IgD-negative memory B cell (primary cell): ENCODE measurements at regions not wholly inside any gene's neighbourhood (a gene's known extent, or its start where the extent isn't known, plus 50 kb on each side); places are given as distances from the start of the nearest gene placed in this dataset.
"Not testable (repeated sequence)": the region's sequence is repeated elsewhere in the genome, so short reads cannot be mapped to it uniquely, and the experiment has no call there.

Experiments
- H3K27ac Mint-ChIP-seq, 3 donors: one replicate each; pipeline ENCODE4 v1.8.0; 2020 to 2022; ENCODE audit warnings: mild to moderate bottlenecking in 3 of 3, mixed read lengths in 3 of 3, moderate library complexity in 1 of 3
- H3K27me3 Mint-ChIP-seq: one replicate; pipeline ENCODE4 v1.8.0; 2021; ENCODE audit warnings: mixed read lengths
- H3K36me3 Mint-ChIP-seq: one replicate; pipeline ENCODE4 v1.8.0; 2020; ENCODE audit warnings: mild to moderate bottlenecking, mixed read lengths
- H3K4me1 Mint-ChIP-seq, 3 donors: one replicate each; pipeline ENCODE4 v1.8.0; 2020 to 2022; ENCODE audit warnings: mixed read lengths in 3 of 3, mild to moderate bottlenecking in 1 of 3
- H3K4me3 Mint-ChIP-seq, 4 donors: one replicate each; pipeline ENCODE4 v1.8.0; 2020 to 2022; ENCODE audit warnings: mild to moderate bottlenecking in 4 of 4, mixed read lengths in 4 of 4, moderate library complexity in 3 of 4
- H3K9me3 Mint-ChIP-seq, 3 donors: one replicate each; pipeline ENCODE4 v1.8.0; 2020 to 2021; ENCODE audit warnings: mixed read lengths in 3 of 3, mild to moderate bottlenecking in 1 of 3

DNA sequence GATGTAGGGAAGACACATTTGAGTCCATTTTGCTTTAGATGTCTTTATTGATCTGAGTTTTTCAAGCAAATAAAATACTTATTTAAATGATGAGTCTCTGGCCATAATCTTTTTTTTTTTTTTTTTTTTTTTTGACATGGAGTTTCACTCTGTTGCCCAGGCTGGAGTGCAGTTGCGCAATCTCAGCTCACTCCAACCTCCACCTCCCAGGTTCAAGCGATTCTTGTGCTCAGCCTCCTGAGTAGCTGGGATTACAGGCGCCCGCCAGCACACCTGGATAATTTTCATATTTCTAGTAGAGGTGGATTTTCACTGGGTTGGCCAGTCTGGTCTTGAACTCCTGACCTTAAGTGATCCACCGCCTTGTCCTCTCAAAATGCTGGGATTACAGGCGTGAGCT, 194.5 kb upstream of the MAD2L1 start:
- peaks cover 2% of the 10 kb centered on the region for H3K27me3 Mint-ChIP-seq
- H3K4me3 Mint-ChIP-seq, result no peak overlapping the region
- H3K4me1 Mint-ChIP-seq, result no peaks in the 10 kb centered on the region
- H3K36me3 Mint-ChIP-seq, result no peaks in the 10 kb centered on the region
- H3K27ac Mint-ChIP-seq, result no peak overlapping the region
- H3K9me3 Mint-ChIP-seq, result peaks cover 0 to 6% (median 3%) of the 10 kb centered on the region in 3 donors

DNA sequence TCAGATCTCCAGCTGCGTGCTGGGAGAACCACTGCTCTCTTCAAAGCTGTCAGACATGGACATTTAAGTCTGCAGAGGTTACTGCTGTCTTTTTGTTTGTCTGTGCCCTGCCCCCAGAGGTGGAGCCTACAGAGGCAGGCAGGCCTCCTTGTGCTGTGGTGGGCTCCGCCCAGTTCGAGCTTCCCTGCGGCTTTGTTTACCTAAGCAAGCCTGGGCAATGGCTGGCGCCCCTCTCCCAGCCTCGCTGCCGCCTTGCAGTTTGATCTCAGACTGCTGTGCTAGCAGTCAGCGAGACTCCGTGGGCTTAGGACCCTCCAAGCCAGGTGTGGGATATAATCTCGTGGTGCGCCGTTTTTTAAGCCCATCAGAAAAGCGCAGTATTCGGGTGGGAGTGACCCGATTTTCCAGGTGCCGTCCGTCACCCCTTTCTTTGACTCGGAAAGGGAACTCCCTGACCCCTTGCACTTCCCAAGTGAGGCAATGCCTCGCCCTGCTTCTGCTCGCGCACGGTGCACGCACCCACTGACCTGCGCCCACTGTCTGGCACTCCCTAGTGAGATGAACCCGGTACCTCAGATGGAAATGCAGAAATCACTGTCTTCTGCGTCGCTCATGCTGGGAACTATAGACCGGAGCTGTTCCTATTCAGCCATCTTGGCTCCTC, 189.6 kb upstream of the MAD2L1 start:
- not testable (repeated sequence) for H3K4me3 Mint-ChIP-seq, H3K27ac Mint-ChIP-seq, H3K4me1 Mint-ChIP-seq, H3K9me3 Mint-ChIP-seq, H3K27me3 Mint-ChIP-seq, H3K36me3 Mint-ChIP-seq

DNA sequence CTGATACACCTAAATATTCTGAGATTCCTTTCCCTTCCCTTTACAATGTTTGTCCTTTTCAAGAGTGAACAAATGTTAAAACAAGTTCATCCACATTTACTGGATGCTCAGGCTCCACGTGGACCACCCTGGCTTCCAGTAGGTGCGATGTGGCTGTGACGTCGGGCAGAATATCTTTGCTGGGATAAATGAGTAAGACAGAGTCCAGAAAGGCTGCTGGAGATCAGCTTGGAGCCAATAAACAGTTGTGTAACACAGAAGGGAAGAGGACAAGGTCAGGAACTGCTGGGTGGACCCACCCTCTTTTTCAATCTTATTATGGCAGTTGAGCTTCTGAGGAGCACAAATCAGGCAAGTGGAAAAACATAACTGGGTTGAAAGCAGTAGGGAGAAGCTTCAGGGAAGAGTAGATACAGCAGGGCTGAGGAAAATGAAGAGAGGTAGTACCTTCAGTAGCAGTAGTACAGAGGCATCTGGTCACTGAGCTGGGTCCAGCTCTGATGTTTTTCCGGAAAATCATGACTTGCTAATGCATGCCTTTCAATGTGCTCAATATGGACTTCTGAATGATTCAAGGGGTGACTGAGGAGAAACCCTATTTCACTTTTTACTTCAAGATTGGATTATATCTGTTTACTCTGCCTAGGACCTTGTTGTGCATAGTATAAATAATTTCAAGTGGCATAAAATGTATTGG, 171.8 kb upstream of the MAD2L1 start:
- no peaks in the 10 kb centered on the region for H3K36me3 Mint-ChIP-seq
- H3K27ac Mint-ChIP-seq, result no peak overlapping the region
- H3K4me1 Mint-ChIP-seq, result no peaks in the 10 kb centered on the region
- H3K27me3 Mint-ChIP-seq, result no peaks in the 10 kb centered on the region
- no peaks in the 10 kb centered on the region for H3K9me3 Mint-ChIP-seq
- no peak overlapping the region for H3K4me3 Mint-ChIP-seq

DNA sequence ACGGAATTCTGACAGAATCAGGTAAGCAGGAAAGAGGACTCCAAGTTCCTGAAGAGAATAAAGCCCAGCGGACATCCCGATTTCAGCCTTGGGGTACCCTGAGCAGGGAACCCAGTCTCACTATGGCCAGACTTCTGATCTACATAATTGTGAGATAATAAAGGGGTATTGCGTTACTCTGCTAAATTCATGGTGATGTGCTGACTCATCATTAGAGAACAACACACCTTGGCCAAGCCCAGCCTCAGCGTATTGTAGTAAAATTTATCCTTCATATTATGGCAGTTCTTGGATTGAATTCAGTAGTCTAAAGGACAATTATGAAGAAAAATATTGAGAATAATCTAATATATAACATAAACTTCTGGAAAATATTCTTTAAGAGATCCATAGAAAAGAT, 170.2 kb upstream of the MAD2L1 start:
- peaks cover 0 to 2% (median 0%) of the 10 kb centered on the region in 3 donors for H3K9me3 Mint-ChIP-seq
- no peak overlapping the region for H3K4me3 Mint-ChIP-seq
- peaks cover 2% of the 10 kb centered on the region for H3K36me3 Mint-ChIP-seq
- H3K27me3 Mint-ChIP-seq, result no peaks in the 10 kb centered on the region
- H3K27ac Mint-ChIP-seq, result no peak overlapping the region
- no peaks in the 10 kb centered on the region for H3K4me1 Mint-ChIP-seq

DNA sequence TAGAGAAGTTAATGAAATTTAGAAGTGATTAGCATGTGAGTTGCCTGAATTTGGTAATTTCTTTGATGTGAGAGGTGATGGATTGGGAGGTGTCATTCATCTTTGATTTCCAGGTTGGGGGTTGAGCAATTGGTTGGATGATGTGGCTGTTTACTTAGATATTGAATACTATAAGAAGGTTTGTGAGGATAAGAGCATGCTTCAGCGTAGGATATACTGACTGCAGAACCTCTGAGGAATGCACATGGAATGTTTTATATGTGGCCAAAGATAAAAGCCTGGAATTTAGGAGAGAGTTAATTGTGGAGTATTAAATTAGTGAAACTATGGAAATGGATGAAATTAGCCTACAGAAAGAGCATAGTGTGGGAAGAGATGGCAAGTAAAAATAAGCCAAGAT, 165.4 kb upstream of the MAD2L1 start:
- no peak overlapping the region for H3K4me3 Mint-ChIP-seq
- H3K27ac Mint-ChIP-seq, result no peak overlapping the region
- H3K36me3 Mint-ChIP-seq, result peaks cover 2% of the 10 kb centered on the region
- H3K27me3 Mint-ChIP-seq, result peaks cover 3% of the 10 kb centered on the region
- no peaks in the 10 kb centered on the region for H3K4me1 Mint-ChIP-seq
- peaks cover 0 to 4% (median 0%) of the 10 kb centered on the region in 3 donors for H3K9me3 Mint-ChIP-seq

DNA sequence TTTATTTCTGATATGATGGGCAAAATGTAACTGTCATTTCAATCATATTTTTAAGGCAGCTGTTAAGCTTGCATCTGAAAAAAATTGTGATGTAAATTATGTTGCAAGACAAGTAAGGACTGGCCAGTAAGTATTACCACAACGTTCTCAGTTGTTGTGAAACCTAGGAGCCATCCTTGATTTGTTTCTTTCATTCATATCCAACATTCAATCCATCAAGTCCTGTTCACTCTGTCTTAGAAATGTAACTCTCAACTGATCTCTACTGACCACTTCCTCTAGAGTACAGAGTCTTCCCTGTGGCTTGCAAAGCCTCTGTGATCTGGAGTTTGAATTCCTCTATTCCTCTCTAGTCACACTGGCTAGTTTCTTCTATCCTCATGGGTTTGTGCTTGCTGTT, 161.4 kb upstream of the MAD2L1 start:
- H3K27ac Mint-ChIP-seq, result no peak overlapping the region
- peaks cover 0 to 4% (median 0%) of the 10 kb centered on the region in 3 donors for H3K9me3 Mint-ChIP-seq
- no peak overlapping the region for H3K4me3 Mint-ChIP-seq
- H3K4me1 Mint-ChIP-seq, result no peaks in the 10 kb centered on the region
- no peaks in the 10 kb centered on the region for H3K36me3 Mint-ChIP-seq
- H3K27me3 Mint-ChIP-seq, result peaks cover 3% of the 10 kb centered on the region

DNA sequence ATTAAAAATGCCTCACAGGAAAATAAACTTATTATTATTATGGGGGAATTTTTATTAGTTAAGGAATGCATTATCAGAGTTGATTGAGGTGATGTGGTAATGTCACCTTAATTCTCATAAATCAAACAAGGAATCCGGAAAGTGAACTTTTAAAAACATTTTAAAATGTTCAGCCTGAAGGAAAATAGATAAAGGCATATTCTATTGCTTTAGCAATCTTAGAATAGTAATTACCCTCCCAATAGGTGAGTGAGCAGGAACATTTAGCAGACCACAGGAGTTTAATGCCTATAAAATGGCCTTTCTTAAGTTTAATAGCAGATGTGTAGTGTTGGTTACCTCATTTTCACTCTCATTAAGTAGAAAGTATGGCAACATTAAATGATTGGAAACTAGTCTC, 160.9 kb upstream of the MAD2L1 start:
- Mint-ChIP-seq H3K4me3 (no peak overlapping the region), H3K27ac (no peak overlapping the region), H3K27me3 (peaks cover 3% of the 10 kb centered on the region)

DNA sequence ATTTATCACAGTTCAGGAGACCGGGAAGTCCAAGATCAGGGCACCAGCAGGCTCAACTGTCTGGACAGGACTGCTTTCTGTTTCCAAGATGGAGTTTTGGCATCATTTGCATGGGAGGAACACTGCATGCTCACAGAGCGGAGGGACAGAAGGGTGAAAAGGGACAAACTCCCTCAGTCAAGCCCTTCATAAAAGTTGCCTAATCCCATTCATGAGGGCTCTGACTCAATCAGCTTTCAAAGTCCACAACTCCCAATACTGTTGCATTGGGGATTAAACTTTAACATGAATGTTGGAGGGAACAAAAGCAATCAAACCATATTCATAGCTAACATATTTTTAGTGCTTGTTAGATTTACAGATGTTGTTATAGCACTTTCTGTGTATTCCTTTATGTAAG, 158.9 kb upstream of the MAD2L1 start:
- H3K4me1 Mint-ChIP-seq, result no peaks in the 10 kb centered on the region
- H3K9me3 Mint-ChIP-seq, result peaks cover 0 to 5% (median 0%) of the 10 kb centered on the region in 3 donors
- no peak overlapping the region for H3K27ac Mint-ChIP-seq
- H3K27me3 Mint-ChIP-seq, result peaks cover 3% of the 10 kb centered on the region
- H3K36me3 Mint-ChIP-seq, result no peaks in the 10 kb centered on the region
- no peak overlapping the region for H3K4me3 Mint-ChIP-seq

More for the DNA sequence above, 160.9 kb upstream of the MAD2L1 start:
- Mint-ChIP-seq H3K9me3 (peaks cover 0 to 4% (median 0%) of the 10 kb centered on the region in 3 donors), H3K4me1 (no peaks in the 10 kb centered on the region), H3K36me3 (no peaks in the 10 kb centered on the region)

DNA sequence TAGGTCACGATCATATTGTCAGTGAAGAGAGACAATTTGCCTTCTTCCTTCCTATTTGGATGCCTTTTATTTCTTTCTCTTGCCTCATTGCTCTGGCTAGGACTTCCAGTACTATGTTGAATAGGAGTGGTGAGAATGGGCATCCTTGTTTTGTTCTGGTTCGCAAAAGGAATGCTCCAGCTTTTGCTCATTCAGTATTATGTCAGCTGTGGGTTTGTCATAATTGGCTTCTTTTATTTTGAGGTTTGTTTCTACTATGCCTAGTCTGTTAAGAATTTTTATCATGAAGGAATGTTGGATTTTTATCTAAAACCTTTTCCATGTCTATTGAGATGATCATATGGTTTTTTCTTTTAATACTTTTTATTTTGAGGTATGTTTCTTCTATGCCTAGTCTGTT, 152.3 kb upstream of the MAD2L1 start:
- no peaks in the 10 kb centered on the region for H3K36me3 Mint-ChIP-seq
- no peak overlapping the region for H3K4me3 Mint-ChIP-seq
- no peak overlapping the region for H3K27ac Mint-ChIP-seq
- H3K27me3 Mint-ChIP-seq, result no peaks in the 10 kb centered on the region
- no peaks in the 10 kb centered on the region for H3K4me1 Mint-ChIP-seq
- H3K9me3 Mint-ChIP-seq, result peaks cover 3 to 10% (median 4%) of the 10 kb centered on the region in 3 donors

DNA sequence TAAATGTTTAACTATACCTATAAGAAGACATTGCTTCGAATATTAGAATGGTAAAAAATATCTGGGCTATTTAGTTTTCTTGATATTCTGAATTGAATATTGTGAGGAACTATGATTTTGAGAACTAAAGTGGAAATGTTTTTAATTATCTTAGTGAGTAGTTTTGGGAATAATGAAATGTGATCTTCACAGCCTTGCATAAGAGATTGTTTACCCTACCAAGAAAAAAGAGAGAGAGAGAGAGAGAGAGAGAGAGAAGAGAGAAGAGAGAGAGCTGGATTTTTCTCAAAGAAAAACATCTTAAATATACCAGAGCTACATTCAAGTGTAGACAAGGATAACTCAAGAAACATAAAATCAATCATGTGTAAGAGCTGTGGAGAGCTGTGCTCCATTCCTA, 148.7 kb upstream of the MAD2L1 start:
- Mint-ChIP-seq H3K36me3 (no peaks in the 10 kb centered on the region), H3K27me3 (no peaks in the 10 kb centered on the region), H3K4me1 (no peaks in the 10 kb centered on the region), H3K27ac (no peak overlapping the region), H3K9me3 (peaks cover 3 to 5% (median 4%) of the 10 kb centered on the region in 3 donors), H3K4me3 (no peak overlapping the region)

DNA sequence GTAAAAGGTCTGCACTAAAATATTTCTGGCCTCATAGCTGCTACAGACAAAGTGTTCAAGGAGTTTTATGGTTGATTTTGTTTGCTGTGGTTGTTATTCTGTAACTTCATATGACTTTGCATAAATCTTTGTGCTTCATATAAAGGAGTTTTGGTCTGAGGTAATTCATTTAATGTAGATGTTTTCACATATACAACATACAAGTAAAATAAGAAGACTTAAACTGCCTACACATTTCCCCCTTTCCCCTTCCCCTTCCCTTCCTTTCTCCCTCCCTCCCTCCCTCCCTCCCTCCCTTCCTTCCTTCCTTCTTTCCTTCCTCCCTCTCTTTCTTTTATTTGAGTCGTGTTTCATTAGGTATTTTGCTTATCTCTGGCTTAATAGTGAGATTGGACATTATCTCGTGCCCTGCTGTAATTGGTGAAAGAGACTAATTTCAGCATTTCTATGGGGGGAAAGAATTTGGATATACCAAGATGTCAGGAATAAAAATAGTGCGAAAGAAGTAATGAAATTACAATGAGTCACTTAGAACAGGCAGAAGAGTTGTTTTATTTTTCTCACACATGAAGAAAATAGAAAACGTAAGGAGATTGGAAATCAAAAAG, 144.9 kb upstream of the MAD2L1 start:
- Mint-ChIP-seq H3K9me3 (peaks cover under 1 to 2% (median 2%) of the 10 kb centered on the region in 3 donors), H3K36me3 (no peaks in the 10 kb centered on the region), H3K4me3 (no peak overlapping the region), H3K27ac (no peak overlapping the region), H3K4me1 (no peaks in the 10 kb centered on the region), H3K27me3 (no peaks in the 10 kb centered on the region)

DNA sequence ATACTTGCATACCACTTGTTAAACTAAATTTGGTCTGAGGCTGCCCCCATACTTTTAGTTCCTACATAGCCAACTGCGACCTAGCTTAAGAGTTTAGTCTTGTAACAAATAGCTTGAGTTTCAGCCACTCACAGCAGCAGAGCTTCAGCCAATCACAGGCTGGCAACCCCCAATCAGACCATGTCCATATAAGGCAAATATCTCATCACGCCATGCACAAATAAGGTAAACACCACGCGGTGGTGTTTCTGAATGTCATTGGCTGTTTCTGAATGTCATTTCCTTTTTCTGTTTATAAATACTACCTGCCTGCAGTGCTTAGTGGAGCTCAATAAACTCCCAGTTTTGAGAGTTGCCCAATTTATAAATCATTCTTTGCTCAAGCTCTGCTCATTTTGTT, 143.1 kb upstream of the MAD2L1 start:
- H3K27me3 Mint-ChIP-seq, result no peaks in the 10 kb centered on the region
- H3K4me1 Mint-ChIP-seq, result no peaks in the 10 kb centered on the region
- no peak overlapping the region for H3K4me3 Mint-ChIP-seq
- no peak overlapping the region for H3K27ac Mint-ChIP-seq
- peaks cover 0 to 6% (median 2%) of the 10 kb centered on the region in 3 donors for H3K9me3 Mint-ChIP-seq
- no peaks in the 10 kb centered on the region for H3K36me3 Mint-ChIP-seq

DNA sequence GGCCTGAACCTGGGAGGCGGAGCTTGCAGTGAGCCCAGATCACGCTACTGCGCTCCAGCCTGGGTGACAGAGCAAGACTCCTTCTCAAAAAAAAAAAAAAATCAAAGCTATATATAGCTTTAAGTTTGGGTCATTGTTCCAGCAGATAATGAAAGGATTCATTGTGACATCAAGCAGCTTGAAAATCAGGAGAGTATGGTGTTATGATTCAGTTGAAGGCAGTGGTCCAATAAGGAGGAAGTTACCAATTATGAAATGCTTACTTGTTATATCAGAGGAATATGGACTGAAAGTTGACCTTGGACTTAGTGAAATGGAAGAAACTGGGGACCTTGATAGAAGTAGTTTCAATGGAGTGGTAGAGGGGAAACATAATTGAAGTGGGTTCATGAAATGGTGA, 140.4 kb upstream of the MAD2L1 start:
- H3K9me3 Mint-ChIP-seq, result peaks cover 0 to 7% (median 2%) of the 10 kb centered on the region in 3 donors

DNA sequence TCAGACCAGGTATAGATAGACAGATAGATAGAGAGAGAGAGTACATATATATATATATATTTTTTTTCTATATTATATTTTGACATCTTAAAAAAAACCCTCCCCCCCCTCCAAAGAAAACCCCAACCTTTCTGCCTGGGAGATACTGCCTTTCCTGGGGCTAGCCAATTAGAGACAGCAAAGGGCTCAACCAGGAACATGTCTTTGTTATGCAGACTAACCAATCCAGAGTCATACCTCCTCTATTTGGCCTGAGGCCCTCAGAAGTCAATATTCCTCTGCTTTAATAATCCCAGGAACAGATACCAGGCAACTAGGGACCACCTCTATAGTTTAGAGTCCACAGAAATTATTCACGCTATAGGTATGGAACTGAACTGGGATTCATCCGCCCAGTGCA, 135.6 kb upstream of the MAD2L1 start:
- Mint-ChIP-seq H3K27me3 (no peaks in the 10 kb centered on the region), H3K27ac (no peak overlapping the region), H3K9me3 (peaks cover 0 to 5% (median 4%) of the 10 kb centered on the region in 3 donors), H3K36me3 (no peaks in the 10 kb centered on the region), H3K4me3 (no peak overlapping the region), H3K4me1 (no peaks in the 10 kb centered on the region)

More for the DNA sequence above, 140.4 kb upstream of the MAD2L1 start:
- Mint-ChIP-seq H3K4me1 (no peaks in the 10 kb centered on the region), H3K4me3 (no peak overlapping the region), H3K36me3 (no peaks in the 10 kb centered on the region), H3K27ac (no peak overlapping the region), H3K27me3 (no peaks in the 10 kb centered on the region)

DNA sequence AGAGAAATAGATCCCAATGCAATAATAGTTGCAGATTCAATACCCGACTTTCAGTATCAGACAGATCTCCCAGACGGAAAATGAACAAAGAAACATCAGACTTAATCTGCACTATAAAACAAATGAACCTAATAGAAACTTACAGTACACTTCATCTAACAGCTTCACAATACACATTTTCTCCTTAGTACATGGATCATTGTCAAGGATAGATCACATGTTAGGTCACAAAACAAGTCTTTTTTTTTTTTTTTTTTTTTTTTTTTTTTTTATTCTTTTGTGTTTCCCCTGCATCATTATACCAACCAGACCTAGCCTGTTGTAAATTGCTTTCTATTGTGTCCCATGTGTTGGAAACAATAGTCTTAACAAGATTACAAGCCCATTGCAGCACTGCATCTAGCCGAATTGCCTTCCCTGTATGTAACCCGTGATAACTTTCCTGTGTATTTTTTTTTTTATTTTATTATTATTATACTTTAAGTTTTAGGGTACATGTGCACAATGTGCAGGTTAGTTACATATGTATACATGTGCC, 134.0 kb upstream of the MAD2L1 start:
- not testable (repeated sequence) for H3K36me3 Mint-ChIP-seq, H3K4me3 Mint-ChIP-seq, H3K27me3 Mint-ChIP-seq, H3K27ac Mint-ChIP-seq, H3K9me3 Mint-ChIP-seq, H3K4me1 Mint-ChIP-seq
